Stimulated activated CD4-positive, alpha-beta T cell treated with anti-CD3 and anti-CD28 coated beads, Interleukin-4, amount 100 ng/mL, for 48 hours (primary cell): ENCODE measurements at regions not wholly inside any gene's neighbourhood (a gene's known extent, or its start where the extent isn't known, plus 50 kb on each side); places are given as distances from the start of the nearest gene placed in this dataset.
"Not testable (repeated sequence)": the region's sequence is repeated elsewhere in the genome, so short reads cannot be mapped to it uniquely, and the experiment has no call there.

Experiments
- DNase-seq, 2 donors: peaks; one replicate each; pipeline ENCODE4 v3.0.0-alpha.2; 2020; ENCODE audit warnings: low read depth in 2 of 2

DNA sequence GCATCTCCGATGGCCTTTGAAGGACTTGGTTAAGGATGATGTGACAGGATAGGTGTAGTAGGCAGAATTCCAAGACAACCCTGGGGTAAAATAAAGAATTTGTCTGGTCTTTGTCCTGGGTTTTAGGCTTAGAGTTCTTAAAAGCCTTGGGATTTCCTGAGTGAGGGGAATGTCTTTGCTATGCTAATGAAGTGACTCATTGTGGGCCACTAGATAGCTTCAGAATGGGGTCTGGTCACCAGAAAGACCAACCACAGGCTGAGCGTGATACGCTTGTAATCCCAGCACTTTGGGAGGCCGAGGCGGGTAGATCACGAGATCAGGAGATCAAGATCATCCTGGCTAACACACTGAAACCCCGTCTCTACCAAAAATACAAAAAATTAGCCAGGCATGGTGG lies 182.8 kb upstream of the TOX3 start:
- DNase-seq, result no peak

- DNase-seq, result no peak
Measured at GRCh38 chr16:52727849-52728248, 180.9 kb upstream of the TOX3 start.

- DNase-seq, result no peak
Measured at GRCh38 chr16:52727441-52727840, 180.5 kb upstream of the TOX3 start.

- DNase-seq, result no peak
Measured at GRCh38 chr16:52725461-52725860, 178.5 kb upstream of the TOX3 start.

- DNase-seq, result no peak
Measured at GRCh38 chr16:52725043-52725442, 178.1 kb upstream of the TOX3 start.

GRCh38 chr16:52721331-52721730 lies 174.4 kb upstream of the TOX3 start:
- no peak for DNase-seq

DNA sequence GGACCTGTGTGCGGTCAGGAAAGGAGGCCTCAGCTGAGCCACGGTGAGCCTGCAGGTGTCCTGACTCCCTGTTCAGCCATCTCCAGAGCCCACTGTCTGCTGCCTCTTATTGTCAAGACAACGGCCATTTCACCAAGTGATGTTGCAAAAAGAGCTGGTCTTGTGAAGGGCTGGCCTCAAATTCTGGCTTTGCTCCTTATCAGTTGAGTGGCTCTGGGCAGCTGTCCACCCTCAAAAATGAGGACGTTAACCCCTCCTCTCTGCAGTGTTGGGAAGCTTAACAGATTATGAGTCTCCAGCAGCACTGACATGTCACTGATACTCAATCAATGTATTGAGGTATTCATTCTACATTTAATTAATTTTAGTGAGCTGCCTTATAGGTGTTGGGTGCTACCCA lies 171.1 kb upstream of the TOX3 start:
- no peak for DNase-seq

DNA sequence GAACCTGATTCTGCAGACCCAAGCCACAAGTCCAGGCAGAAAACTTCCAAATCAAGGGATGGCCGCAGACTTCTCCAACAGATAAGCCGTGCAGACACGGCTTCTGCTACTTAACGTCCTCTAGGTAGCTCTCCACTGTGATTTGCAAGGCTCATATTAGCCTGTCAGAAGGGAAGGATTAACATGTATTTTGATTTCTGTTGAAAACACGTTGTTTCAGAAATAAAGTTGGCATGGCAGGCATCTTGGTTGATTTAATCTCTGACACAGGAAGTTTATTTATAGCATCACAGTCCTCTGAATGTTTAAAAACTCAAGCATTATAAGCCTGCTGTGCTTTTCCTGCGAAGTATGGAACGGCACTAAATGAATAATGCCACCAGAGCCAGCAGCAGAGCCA lies 166.8 kb upstream of the TOX3 start:
- DNase-seq, result no peak

DNA sequence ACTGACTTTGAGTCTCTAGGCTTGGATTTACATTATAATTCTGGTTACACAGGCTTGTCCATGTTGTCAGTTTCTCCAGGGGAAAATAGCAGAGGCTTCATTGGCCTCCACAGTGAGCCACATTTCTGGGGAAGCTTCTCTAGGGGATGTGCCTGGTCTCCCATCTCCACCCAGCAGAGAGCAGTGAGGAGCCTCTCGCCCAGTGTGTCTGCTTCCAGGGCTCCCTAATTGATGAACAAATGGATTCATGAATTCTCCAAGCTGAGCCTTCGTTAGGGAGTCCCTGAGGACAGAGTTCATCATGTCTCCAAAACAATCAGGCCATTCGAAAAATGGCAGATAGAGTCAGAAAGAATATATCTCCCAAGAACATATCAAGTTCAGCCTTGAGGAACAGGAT lies 162.4 kb upstream of the TOX3 start:
- DNase-seq, result no peak

DNA sequence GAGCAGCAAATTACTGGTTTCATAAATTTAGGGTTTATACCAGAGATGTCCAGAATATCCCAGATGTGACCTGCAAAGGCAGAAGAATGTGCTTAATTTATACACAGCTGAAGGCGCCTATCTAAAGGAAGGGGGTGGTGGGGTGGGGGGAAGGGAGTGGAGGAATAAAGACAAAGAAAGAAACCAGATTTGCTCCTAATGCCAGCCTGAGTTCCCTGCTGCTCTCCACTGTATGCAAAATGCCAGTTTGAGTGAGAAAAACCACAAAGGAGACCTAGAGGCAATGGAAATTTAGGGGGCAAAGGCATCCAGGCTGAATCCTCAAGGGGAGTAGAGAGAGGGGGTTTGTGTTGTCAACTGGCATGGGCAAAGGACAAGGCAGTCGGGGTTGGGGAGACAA lies 161.5 kb upstream of the TOX3 start:
- DNase-seq, result no peak

- no peak for DNase-seq
Measured at GRCh38 chr16:52707676-52708337, 160.9 kb upstream of the TOX3 start.

DNA sequence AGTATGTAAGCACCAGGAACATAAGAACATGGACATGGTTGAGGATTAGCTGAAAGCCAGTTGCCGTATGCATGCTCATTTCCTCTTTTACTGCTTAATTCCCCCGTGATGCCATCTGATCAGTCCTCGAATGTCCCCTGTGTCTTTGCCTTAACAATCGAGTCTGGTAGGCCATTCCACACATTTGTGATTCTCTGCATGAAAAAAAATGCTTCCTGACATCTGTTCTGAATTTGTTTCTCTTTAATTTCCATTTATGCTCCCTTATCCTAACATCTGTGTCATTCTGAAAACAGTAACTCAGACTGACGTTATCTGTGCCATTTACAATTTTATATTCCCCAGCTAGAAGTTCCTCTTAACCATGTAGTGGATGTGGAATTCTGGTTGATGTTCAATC lies 158.2 kb upstream of the TOX3 start:
- DNase-seq, result no peak

- no peak for DNase-seq
Measured at GRCh38 chr16:52697971-52698370, 151.0 kb upstream of the TOX3 start.

DNA sequence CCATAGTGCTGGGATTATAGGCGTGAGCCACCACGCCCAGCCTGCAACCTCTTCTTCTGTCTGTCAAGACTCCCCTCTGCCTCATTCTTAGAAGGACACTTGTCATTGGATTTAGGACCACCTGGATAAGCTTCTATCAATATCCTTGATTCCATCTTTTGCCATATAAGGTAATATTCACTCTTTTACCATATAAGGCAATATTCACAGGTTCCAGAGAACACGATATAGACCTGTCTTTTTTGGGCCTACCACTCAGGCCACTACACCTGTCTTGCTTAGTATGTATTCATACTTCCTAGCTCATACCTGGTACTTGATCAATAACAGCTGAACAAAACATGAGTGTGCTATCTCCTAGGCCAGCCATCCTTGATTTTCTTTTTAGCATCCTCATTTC lies 149.2 kb upstream of the TOX3 start:
- no peak for DNase-seq

DNA sequence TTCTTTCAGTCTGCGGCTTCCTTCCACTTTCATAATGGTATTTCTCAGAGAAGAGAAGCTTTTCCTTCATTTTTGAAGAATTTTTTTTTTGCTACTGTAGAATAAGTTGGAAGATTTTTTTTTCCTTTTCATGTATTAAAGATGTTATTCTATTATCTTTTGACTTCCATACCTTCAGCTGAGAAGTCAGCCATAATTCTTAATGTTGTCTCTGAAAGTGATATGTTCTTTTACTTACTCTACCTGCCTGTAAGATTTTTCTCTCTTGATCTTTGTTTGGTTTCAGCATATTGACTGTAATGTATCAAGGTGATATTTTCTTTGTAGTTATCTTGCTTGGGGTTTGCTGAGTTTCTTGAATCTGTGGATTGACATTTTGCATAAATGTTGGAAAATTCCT lies 143.5 kb upstream of the TOX3 start:
- no peak for DNase-seq

GRCh38 chr16:52680993-52681392 lies 134.1 kb upstream of the TOX3 start:
- no peak for DNase-seq

GRCh38 chr16:52677501-52677900 lies 130.6 kb upstream of the TOX3 start:
- DNase-seq, result no peak

DNA sequence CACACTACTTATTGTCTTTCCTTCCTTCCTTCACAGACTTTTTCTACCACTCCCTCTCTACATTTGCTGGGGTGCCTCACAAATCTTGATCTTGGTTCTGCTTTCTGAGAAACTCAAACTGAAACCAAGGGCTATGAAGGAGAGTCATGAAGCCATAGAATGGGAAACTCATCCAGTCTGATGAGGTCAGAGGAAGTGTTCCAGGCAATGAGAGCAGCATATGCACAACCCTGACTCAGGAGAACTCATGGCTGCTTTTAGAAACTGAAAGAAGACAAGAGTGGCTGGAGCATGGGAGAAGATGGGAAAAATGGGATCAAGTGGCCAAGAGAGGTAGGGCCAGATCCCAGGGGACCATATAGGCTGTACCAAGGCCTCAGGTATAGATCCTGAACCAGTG lies 130.0 kb upstream of the TOX3 start:
- no peak for DNase-seq

- no peak for DNase-seq
Measured at GRCh38 chr16:52671590-52671989, 124.6 kb upstream of the TOX3 start.

GRCh38 chr16:52657924-52658323 lies 111.0 kb upstream of the TOX3 start:
- no peak for DNase-seq

- DNase-seq, result not testable (repeated sequence)
Measured at GRCh38 chr16:52655916-52656315, 109.0 kb upstream of the TOX3 start.

DNA sequence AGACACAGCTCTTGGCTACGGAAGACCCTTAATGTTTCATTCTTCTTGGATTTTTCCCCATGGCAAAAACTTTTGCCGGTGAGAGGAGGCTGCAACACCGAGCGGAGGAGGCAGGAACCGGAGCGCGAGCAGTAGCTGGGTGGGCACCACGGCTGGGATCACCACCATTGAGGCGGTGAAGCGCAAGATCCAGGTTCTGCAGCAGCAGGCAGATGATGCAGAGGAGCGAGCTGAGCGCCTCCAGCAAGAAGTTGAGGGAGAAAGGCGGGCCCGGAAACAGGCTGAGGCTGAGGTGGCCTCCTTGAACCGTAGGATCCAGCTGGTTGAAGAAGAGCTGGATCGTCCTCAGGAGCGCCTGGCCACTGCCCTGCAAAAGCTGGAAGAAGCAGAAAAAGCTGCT lies 108.2 kb upstream of the TOX3 start:
- not testable (repeated sequence) for DNase-seq

GRCh38 chr16:52652033-52652432 lies 105.1 kb upstream of the TOX3 start:
- DNase-seq, result no peak

- no peak for DNase-seq
Measured at GRCh38 chr16:52650789-52651188, 103.8 kb upstream of the TOX3 start.
